ENCODE measurements at regions not wholly inside any gene's neighbourhood (a gene's known extent, or its start where the extent isn't known, plus 50 kb on each side); places are given as distances from the start of the nearest gene placed in this dataset.

- Mint-ChIP-seq H3K4me3 (peak overlapping the region; percentile 38), H3K9me3 (no peaks in the 10 kb centered on the region), H3K4me1 (ENCODE audit: low read depth) (peaks cover 17% of the 10 kb centered on the region), H3K27me3 (ENCODE audit: insufficient read depth) (no peaks in the 10 kb centered on the region), H3K36me3 (ENCODE audit: low read depth) (no peaks in the 10 kb centered on the region), H3K27ac (peak overlapping the region; percentile 4; the same call in 1 of the 2 replicates)
- peak; percentile 13 for DNase-seq
- no peak for TF ChIP-seq CTCF (IDR thresholded peaks at IDR 0.05)
Measured at GRCh38 chr3:86865506-86865905, 125.4 kb downstream of the VGLL3 start.

GRCh38 chr3:86856711-86857110 lies 134.2 kb downstream of the VGLL3 start:
- no peaks in the 10 kb centered on the region for H3K27me3 Mint-ChIP-seq (ENCODE audit: insufficient read depth)
- no peaks in the 10 kb centered on the region for H3K36me3 Mint-ChIP-seq (ENCODE audit: low read depth)
- TF ChIP-seq CTCF (IDR thresholded peaks at IDR 0.05) = no peak
- no peak overlapping the region for H3K27ac Mint-ChIP-seq
- no peak for DNase-seq
- H3K4me3 Mint-ChIP-seq = no peak overlapping the region
- H3K9me3 Mint-ChIP-seq = no peaks in the 10 kb centered on the region
- H3K4me1 Mint-ChIP-seq (ENCODE audit: low read depth) = no peaks in the 10 kb centered on the region

- Mint-ChIP-seq H3K9me3 (no peaks in the 10 kb centered on the region), H3K27me3 (ENCODE audit: insufficient read depth) (no peaks in the 10 kb centered on the region), H3K36me3 (ENCODE audit: low read depth) (no peaks in the 10 kb centered on the region), H3K27ac (no peak overlapping the region), H3K4me3 (no peak overlapping the region), H3K4me1 (ENCODE audit: low read depth) (no peaks in the 10 kb centered on the region)
- no peak for DNase-seq
- TF ChIP-seq CTCF (IDR thresholded peaks at IDR 0.05) = no peak
Measured at GRCh38 chr3:86849991-86850390, 141.0 kb downstream of the VGLL3 start.

GRCh38 chr3:86845726-86846125 lies 145.2 kb downstream of the VGLL3 start:
- Mint-ChIP-seq H3K36me3 (ENCODE audit: low read depth) (no peaks in the 10 kb centered on the region), H3K9me3 (no peaks in the 10 kb centered on the region), H3K27me3 (ENCODE audit: insufficient read depth) (no peaks in the 10 kb centered on the region), H3K27ac (no peak overlapping the region), H3K4me3 (no peak overlapping the region), H3K4me1 (ENCODE audit: low read depth) (no peaks in the 10 kb centered on the region)
- no peak for DNase-seq
- TF ChIP-seq CTCF (IDR thresholded peaks at IDR 0.05) = no peak

- TF ChIP-seq CTCF (IDR thresholded peaks at IDR 0.05) = no peak
- H3K27ac Mint-ChIP-seq = no peak overlapping the region
- H3K9me3 Mint-ChIP-seq = no peaks in the 10 kb centered on the region
- no peak overlapping the region for H3K4me3 Mint-ChIP-seq
- no peaks in the 10 kb centered on the region for H3K27me3 Mint-ChIP-seq (ENCODE audit: insufficient read depth)
- H3K36me3 Mint-ChIP-seq (ENCODE audit: low read depth) = no peaks in the 10 kb centered on the region
- no peak for DNase-seq
- peaks cover 6% of the 10 kb centered on the region; the same call in 1 of the 2 replicates for H3K4me1 Mint-ChIP-seq (ENCODE audit: low read depth)
Measured at GRCh38 chr3:86838927-86839326, 152.0 kb downstream of the VGLL3 start.

- no peak for DNase-seq
- H3K4me1 Mint-ChIP-seq (ENCODE audit: low read depth) = peaks cover 6% of the 10 kb centered on the region; the same call in 1 of the 2 replicates
Measured at GRCh38 chr3:86837871-86838270, 153.1 kb downstream of the VGLL3 start.

More at GRCh38 chr3:86837871-86838270, 153.1 kb downstream of the VGLL3 start:
- H3K27me3 Mint-ChIP-seq (ENCODE audit: insufficient read depth) = no peaks in the 10 kb centered on the region
- no peak overlapping the region for H3K27ac Mint-ChIP-seq
- H3K36me3 Mint-ChIP-seq (ENCODE audit: low read depth) = no peaks in the 10 kb centered on the region
- TF ChIP-seq CTCF (IDR thresholded peaks at IDR 0.05) = no peak
- no peak overlapping the region for H3K4me3 Mint-ChIP-seq
- H3K9me3 Mint-ChIP-seq = no peaks in the 10 kb centered on the region

Data from HFFc6 (cell line).